SU-DHL-6 (cell line): ENCODE measurements at regions not wholly inside any gene's neighbourhood (a gene's known extent, or its start where the extent isn't known, plus 50 kb on each side); places are given as distances from the start of the nearest gene placed in this dataset.
"Not testable (repeated sequence)": the region's sequence is repeated elsewhere in the genome, so short reads cannot be mapped to it uniquely, and the experiment has no call there.

Experiments
- EZH2phosphoT487 ChIP-seq: fragments of 200-600 bp; sonication (generic), shearing (Covaris generic); conservative IDR thresholded peaks from 2 replicates; pipeline ENCODE4 v1.6.1; 2018; ENCODE audit warnings: mild to moderate bottlenecking, antibody characterized with exemption, low read length, moderate library complexity, mixed read lengths
- TF ChIP-seq, protein P1 (sequence below): fragments of 200-600 bp; sonication (generic); IDR thresholded peaks from one replicate; pipeline ENCODE4 v1.5.1; 2017; ENCODE audit warnings: antibody characterized with exemption, mild to moderate bottlenecking, low read length, moderate library complexity; ENCODE audit not compliant: insufficient read depth, poor library complexity, severe bottlenecking

DNA sequence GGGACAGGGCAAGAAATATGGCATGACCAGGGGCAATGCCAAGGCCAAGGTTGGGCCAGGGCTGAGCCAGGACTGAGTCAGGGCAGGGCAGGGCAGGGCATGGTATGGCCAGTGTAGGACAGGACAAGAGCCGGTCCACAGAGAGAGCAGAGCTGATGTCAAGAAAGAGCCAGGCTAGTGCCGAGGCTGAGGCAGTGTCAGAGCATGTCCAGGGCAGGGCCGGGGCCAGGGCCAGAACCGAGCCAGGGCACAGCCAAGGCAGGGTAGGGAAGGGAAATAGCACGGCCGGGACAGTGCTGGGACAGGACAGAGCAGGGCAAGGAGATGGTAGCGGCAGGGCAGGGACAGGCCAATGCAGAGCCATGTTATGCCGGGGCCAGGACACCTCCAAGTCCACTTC, 2875.1 kb downstream of the RPIA start:
- TF ChIP-seq, protein P1, sequence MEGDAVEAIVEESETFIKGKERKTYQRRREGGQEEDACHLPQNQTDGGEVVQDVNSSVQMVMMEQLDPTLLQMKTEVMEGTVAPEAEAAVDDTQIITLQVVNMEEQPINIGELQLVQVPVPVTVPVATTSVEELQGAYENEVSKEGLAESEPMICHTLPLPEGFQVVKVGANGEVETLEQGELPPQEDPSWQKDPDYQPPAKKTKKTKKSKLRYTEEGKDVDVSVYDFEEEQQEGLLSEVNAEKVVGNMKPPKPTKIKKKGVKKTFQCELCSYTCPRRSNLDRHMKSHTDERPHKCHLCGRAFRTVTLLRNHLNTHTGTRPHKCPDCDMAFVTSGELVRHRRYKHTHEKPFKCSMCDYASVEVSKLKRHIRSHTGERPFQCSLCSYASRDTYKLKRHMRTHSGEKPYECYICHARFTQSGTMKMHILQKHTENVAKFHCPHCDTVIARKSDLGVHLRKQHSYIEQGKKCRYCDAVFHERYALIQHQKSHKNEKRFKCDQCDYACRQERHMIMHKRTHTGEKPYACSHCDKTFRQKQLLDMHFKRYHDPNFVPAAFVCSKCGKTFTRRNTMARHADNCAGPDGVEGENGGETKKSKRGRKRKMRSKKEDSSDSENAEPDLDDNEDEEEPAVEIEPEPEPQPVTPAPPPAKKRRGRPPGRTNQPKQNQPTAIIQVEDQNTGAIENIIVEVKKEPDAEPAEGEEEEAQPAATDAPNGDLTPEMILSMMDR, result not testable (repeated sequence)
- not testable (repeated sequence) for TF ChIP-seq EZH2phosphoT487
